ENCODE measurements at regions not wholly inside any gene's neighbourhood (a gene's known extent, or its start where the extent isn't known, plus 50 kb on each side); places are given as distances from the start of the nearest gene placed in this dataset.

DNA sequence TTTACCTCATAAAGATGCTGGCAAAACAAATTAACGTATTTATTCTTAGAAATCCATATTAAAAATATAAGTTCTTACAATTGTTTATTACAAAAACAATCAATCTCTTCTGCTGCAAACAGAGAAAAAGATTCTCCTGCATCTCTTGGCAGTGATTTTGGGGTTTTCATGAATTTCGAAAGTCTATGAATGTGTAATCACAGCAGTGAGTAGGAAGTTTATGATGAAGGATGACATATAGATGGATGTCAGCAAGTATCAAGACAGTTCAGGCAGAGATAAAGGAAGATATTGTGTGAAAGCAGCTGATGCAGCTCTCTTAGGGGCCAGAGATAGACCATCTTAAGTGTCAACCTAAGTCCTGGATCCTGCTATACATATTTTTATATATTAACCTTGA is 196.9 kb upstream of the BANK1 start:
- DNase-seq (ENCODE audit: low spot score), result no peak

DNA sequence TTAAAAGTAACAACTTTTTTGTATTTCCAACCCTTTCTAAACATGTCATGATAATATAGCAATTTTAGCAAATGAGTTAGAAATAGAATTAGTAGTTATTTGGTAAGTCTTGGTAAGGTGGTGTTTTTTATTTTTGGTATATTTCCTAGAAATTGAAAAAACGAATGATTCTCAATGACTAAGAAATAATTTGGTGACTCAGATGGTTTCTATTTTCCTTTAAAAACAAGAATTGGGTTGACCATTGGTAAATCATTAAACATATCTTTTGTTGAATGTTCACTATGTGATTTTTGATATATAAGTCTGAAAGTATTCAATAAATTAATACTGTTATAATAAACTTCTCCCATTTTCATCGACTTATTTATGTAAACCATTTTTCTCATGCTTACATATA is 206.2 kb upstream of the BANK1 start:
- DNase-seq (ENCODE audit: low spot score), result no peak

GRCh38 chr4:101563126-101563525 is 215.8 kb upstream of the PPP3CA start:
- DNase-seq (ENCODE audit: low spot score), result no peak

- no peak for DNase-seq (ENCODE audit: low spot score)
These were observed 209.5 kb upstream of the PPP3CA start for GRCh38 chr4:101556842-101557241.

- no peak for DNase-seq (ENCODE audit: low spot score)
These were observed 208.1 kb upstream of the PPP3CA start for GRCh38 chr4:101555341-101555880.

- DNase-seq (ENCODE audit: low spot score), result no peak
These were observed 193.0 kb upstream of the PPP3CA start for GRCh38 chr4:101540336-101540735.

DNA sequence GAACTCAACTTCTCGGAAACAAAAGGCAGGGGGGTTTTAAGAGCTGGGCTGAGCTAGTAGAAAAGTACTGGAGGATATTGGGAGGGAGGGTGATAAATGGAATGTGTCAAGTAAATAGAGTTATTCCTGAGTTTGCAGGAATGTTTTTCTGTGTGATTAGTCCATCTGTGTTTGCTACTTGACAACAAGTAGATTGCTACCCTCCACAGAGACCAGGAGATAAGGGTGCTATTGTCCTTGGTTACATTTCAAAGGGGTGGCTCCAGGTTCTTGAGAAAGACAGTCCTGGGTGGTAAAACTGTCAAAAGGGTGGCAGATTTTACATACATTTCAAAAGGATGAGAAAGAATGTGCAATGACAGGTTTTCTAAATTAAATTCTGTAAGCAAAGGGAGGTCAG is 181.2 kb upstream of the PPP3CA start:
- DNase-seq (ENCODE audit: low spot score), result no peak

GRCh38 chr4:101527188-101527587 is 179.9 kb upstream of the PPP3CA start:
- no peak for DNase-seq (ENCODE audit: low spot score)

- DNase-seq (ENCODE audit: low spot score), result no peak
These were observed 168.2 kb upstream of the PPP3CA start for GRCh38 chr4:101515566-101515965.

- no peak for DNase-seq (ENCODE audit: low spot score)
These were observed 167.8 kb upstream of the PPP3CA start for GRCh38 chr4:101515099-101515498.

DNA sequence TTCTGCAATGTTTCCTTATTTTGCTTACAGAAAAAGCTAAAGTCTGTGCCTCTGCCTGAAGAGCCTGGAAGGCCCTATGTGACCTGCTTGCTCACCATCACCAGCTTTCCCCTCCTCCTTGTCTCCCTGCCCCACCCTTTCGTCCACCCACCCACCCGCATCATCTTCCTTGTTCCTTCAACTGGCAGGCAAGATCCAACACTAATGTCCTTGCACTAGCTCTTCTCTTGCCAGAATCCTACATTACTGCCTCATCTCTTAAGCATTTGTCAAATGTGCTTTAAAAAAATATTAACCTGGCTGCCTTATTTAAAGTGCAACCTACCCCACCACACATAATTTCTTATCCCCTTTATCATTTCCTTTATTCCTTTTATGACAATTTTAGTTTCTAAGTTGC is 165.1 kb upstream of the PPP3CA start:
- no peak for DNase-seq (ENCODE audit: low spot score)

DNA sequence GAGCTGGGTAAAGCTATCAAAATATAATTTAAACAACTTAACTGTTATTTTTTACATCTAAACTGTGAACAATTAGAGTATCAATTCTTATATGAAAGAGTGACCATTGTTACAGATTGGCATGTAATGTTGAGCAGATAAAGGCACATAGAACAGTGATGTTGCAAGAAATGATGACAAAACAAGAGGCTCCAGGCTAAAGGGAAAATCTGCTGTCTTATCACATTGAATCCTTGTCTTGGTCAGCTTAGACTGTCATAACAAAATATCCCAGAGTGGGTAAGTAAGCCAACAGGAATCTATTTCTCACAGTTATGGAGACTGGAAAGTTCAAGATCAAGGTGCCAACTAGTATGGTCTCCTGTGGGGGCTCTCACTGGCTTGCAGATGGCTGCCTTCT is 154.1 kb upstream of the PPP3CA start:
- no peak for DNase-seq (ENCODE audit: low spot score)

- DNase-seq (ENCODE audit: low spot score), result no peak
These were observed 153.4 kb upstream of the PPP3CA start for GRCh38 chr4:101500742-101501141.

DNA sequence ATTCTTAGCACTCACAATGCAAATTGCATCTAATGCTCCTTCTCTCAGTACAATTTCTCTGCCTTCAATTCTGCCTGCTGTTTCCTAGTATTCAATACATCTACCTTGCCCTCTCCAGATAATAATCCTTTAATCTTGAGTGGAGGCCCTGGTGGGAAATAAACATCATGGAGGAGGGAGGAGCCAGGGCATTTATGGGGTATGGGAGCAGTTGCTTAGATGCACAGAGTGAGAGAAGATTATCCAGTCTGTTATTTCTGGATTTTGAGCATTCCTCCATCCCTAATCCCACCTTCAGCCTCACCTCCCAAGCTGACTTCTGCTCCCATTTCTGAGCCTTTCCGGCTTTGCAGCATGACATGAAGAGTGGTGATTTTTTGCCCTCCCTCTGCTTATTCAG is 127.9 kb upstream of the PPP3CA start:
- peak; percentile 78 for DNase-seq (ENCODE audit: low spot score)

GRCh38 chr4:101471201-101471600 is 123.9 kb upstream of the PPP3CA start:
- no peak for DNase-seq (ENCODE audit: low spot score)

- DNase-seq (ENCODE audit: low spot score), result no peak
These were observed 117.3 kb upstream of the PPP3CA start for GRCh38 chr4:101464596-101464995.

DNA sequence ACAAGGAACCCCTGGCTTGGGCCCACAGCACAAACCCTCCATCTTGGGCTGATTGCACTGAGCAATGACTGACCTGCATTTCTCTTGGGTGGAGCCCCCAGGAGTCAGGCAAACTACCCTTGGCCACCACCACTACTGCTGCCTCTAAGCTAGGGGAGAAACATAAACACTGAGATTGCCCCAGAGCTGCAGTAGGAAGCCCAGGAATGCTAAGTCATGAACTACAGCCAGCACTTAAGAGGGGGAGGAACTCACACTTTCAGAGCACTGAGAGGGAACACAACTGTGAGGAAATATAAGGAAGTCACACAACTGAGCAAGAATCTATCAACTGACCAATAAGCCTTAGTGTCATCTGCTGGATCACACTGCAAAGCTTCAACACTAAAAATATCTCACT is 111.6 kb upstream of the PPP3CA start:
- no peak for DNase-seq (ENCODE audit: low spot score)

DNA sequence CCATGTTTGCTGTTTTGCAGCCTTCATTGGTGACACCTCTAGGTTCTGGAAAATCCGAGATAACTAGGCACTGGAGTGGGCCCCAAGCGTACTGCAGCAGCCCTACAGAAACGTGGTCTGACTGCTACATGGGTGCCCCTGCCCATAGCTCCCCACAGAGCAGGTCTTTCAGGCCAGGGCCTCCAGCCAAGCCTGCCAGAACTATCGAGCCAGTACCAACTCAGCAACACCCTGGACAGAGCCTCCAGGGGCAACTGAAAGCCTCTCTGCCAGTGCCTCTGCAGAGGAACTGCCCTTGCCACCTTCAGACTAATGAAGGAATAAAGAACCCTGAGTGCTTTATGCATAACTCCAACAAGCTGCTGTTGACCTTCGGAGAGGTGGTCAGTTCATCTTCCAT is 111.1 kb upstream of the PPP3CA start:
- no peak for DNase-seq (ENCODE audit: low spot score)

GRCh38 chr4:101451086-101451485 is 103.8 kb upstream of the PPP3CA start:
- no peak for DNase-seq (ENCODE audit: low spot score)

DNA sequence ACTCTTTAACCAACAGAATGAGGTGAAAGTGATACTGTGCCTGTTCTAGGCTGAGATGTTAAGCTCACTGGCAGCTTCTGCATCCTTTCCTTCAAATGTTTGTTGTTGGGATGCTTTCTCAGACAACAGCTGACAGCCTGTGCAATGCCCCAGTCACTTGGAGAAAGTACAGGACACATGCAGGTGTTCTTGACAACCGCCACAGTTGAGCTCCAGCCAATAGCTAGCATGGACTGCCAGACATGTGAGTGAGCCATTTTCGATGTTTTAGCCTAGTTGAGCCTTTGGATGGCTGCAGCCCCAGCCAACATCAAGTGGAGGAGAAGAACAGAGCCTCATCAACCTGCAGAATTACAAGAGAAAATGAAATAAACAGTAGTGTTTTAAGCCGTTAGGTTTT is 94.1 kb upstream of the PPP3CA start:
- DNase-seq (ENCODE audit: low spot score), result no peak

- DNase-seq (ENCODE audit: low spot score), result no peak
These were observed 92.6 kb upstream of the PPP3CA start for GRCh38 chr4:101439926-101440325.

DNA sequence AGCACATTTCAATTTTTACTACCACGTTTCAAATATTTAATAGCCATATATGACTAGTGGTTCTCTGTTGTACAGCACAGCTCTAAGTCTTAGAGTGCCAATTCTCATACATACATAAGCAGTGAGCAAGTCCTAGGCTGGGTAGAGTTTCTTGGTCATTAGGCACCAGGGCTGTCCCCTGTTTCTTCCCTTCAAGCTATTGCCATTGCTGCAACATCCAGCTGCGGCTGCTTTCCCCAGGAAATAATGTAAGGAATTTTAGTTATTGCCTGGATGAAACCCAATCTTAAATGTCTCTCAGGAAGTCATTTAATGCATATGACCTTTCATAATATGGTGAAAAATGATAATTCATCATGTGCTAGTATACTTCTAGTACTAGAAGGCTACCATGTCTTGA is 74.1 kb upstream of the PPP3CA start:
- no peak for DNase-seq (ENCODE audit: low spot score)

DNA sequence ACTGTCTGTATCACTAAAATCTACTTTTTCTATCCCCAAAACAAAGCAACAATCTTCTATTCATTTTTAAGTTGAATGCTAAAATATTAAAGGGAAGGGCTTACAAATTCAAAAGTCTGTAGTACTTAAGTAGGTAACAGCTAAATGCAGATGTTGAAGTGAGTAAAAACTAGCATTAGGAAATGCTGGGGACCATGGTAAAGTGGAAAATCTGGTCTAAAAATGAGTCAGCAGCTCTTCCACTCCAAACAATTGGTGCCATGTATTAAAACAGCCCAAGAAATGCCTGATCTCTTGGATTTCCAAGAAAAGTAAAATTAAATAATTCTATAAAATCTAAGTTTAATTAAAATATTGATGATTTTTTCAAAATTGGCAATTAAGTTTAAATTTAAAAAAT is 73.3 kb upstream of the PPP3CA start:
- no peak for DNase-seq (ENCODE audit: low spot score)

DNA sequence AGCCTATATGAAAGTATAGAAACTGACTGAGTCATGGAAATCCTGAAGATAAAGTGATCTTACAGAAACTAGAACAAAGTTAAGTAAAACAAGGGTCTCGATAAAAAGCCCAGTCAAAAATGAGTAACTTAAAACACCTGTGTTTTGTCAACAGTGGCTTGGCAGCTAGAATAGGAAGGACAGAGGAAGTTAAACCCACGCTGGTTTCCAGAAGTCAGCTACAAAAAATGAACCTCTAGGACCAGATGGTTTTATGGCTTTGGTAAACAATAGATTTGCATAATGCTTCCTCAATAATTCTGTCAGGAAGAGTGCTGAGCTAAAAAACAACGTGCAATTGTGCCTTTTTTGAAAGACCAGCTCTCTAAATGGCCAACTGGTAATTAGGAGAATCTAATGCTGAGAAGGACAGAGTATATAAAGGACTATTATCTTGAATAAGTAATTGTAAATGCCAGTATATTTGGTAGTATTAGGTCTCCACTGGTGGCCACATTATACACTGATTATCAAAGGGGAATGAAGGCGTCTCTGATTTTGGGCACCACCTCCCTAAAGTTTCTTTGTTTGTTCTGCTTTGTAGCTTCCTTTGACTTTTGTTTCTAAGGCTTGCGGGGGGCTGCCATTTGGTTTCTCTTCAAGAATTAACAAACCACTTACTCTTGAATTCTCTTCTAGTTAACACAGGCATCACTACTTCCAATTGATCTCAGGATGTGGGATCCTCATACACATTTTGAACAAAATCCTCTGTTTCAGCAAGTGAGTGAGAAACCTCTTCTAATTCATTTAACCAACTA is 72.2 kb upstream of the PPP3CA start:
- DNase-seq (ENCODE audit: low spot score), result no peak

All from D341Med (cell line).